GM12878 (cell line): ENCODE measurements at regions not wholly inside any gene's neighbourhood (a gene's known extent, or its start where the extent isn't known, plus 50 kb on each side); places are given as distances from the start of the nearest gene placed in this dataset.

ENCODE experiments used
- DPF2 ChIP-seq: fragments of 450-650 bp; IDR thresholded peaks from 2 replicates; pipeline ENCODE4 v1.6.1; 2017; ENCODE audit warnings: mild to moderate bottlenecking
- EGR1 ChIP-seq, 2 experiments: IDR thresholded peaks; 1 replicate in 1 of 2; 2 replicates in 1 of 2; pipeline ENCODE4 v1.6.1; 2011 to 2012; ENCODE audit warnings: low read depth in 2 of 2, low read length in 2 of 2, borderline replicate concordance in 1 of 2, mild to moderate bottlenecking in 1 of 2, moderate library complexity in 1 of 2
- FOXM1 ChIP-seq: IDR thresholded peaks from 2 replicates; pipeline ENCODE4 v1.6.1; 2012; ENCODE audit warnings: low read depth, mild to moderate bottlenecking, inconsistent platforms, low read length, moderate library complexity
- HCFC1 ChIP-seq: fragments of 150-350 bp; IDR thresholded peaks from 2 replicates; pipeline ENCODE4 v1.6.1; 2014; ENCODE audit warnings: low read length
- IKZF1 ChIP-seq: fragments of 450-650 bp; conservative IDR thresholded peaks from 2 replicates; pipeline ENCODE4 v1.6.1; 2017; ENCODE audit warnings: antibody characterized with exemption, mild to moderate bottlenecking
- MEF2A ChIP-seq: IDR thresholded peaks from 2 replicates; pipeline ENCODE4 v1.6.1; 2011; ENCODE audit warnings: low read depth, mild to moderate bottlenecking, low read length, moderate library complexity; ENCODE audit not compliant: insufficient read depth
- POLR2AphosphoS2 ChIP-seq: IDR thresholded peaks from 2 replicates; pipeline ENCODE4 v1.6.1; 2011; ENCODE audit warnings: low read depth, mild to moderate bottlenecking, low read length, improper control_type of control experiment, moderate library complexity
- RELA ChIP-seq: fragments of 450-650 bp; IDR thresholded peaks from 2 replicates; pipeline ENCODE4 v1.8.0; 2014; ENCODE audit warnings: borderline replicate concordance; ENCODE audit not compliant: partially characterized antibody
- SMAD5 ChIP-seq: IDR thresholded peaks from 2 replicates; pipeline ENCODE4 v1.6.1; 2016; ENCODE audit warnings: antibody characterized with exemption, low read depth
- STAT1 ChIP-seq: fragments of 450-650 bp; conservative IDR thresholded peaks from 2 replicates; pipeline ENCODE4 v1.6.1; 2014; ENCODE audit warnings: antibody characterized with exemption, mild to moderate bottlenecking
- TCF3 ChIP-seq: IDR thresholded peaks from 2 replicates; pipeline ENCODE4 v1.6.1; 2012; ENCODE audit warnings: low read depth, mild to moderate bottlenecking, low read length, borderline replicate concordance; ENCODE audit not compliant: insufficient read depth
- TCF7 ChIP-seq: IDR thresholded peaks from 2 replicates; pipeline ENCODE4 v1.6.1; 2014; ENCODE audit warnings: antibody characterized with exemption, borderline replicate concordance
- ZNF24 ChIP-seq: fragments of 450-650 bp; IDR thresholded peaks from 2 replicates; pipeline ENCODE4 v1.6.1; 2017; ENCODE audit warnings: antibody characterized with exemption, mild to moderate bottlenecking
- ZNF687 ChIP-seq: fragments of 450-650 bp; IDR thresholded peaks from 2 replicates; pipeline ENCODE4 v1.6.1; 2017; ENCODE audit warnings: mild to moderate bottlenecking, moderate library complexity
- TF ChIP-seq, protein P1 (sequence below): fragments of 450-650 bp; IDR thresholded peaks from 2 replicates; pipeline ENCODE4 v1.6.1; 2018; ENCODE audit warnings: borderline replicate concordance, mild to moderate bottlenecking; ENCODE audit not compliant: partially characterized antibody

DNA sequence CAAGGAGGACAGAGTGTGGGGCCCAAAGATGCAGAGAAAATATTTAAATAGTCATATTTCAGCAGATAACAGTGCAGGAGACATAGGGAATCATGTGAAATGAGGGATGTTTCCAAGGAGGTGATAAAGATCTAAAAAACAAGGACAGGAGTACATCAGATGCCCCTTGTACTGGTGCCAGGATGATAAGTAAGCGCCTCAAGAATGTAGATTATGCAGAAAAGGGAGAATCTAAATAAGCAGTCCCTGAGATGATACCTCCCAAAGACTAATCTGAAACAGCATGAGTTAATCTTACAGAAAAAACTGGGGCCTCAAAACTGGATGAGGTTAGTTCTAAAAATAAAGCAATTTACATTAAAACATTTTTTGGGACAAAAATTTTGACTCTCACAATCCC is 136.1 kb upstream of the WDFY3 start (continued):
- TF ChIP-seq ZNF687 = no peak
- no peak for TF ChIP-seq IKZF1
- no peak for TF ChIP-seq MEF2A
- TF ChIP-seq EGR1 (IDR thresholded peaks at IDR 0.05; ENCODE audit: borderline replicate concordance in 1 of 2, low read depth in 2 of 2, low read length in 2 of 2) = no peak
- TF ChIP-seq STAT1 = no peak
- no peak for TF ChIP-seq ZNF24
- no peak for TF ChIP-seq RELA
- no peak for TF ChIP-seq SMAD5
- TF ChIP-seq TCF3 = no peak
- no peak for TF ChIP-seq HCFC1
- no peak for TF ChIP-seq POLR2AphosphoS2
- TF ChIP-seq, protein P1, sequence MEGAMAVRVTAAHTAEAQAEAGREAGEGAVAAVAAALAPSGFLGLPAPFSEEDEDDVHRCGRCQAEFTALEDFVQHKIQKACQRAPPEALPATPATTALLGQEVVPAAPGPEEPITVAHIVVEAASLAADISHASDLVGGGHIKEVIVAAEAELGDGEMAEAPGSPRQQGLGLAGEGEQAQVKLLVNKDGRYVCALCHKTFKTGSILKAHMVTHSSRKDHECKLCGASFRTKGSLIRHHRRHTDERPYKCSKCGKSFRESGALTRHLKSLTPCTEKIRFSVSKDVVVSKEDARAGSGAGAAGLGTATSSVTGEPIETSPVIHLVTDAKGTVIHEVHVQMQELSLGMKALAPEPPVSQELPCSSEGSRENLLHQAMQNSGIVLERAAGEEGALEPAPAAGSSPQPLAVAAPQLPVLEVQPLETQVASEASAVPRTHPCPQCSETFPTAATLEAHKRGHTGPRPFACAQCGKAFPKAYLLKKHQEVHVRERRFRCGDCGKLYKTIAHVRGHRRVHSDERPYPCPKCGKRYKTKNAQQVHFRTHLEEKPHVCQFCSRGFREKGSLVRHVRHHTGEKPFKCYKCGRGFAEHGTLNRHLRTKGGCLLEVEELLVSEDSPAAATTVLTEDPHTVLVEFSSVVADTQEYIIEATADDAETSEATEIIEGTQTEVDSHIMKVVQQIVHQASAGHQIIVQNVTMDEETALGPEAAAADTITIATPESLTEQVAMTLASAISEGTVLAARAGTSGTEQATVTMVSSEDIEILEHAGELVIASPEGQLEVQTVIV = no peak
- no peak for TF ChIP-seq TCF7
- no peak for TF ChIP-seq FOXM1
- TF ChIP-seq DPF2 = no peak
- TF ChIP-seq, all 136 proteins: peak for 0
